ENCODE measurements at regions not wholly inside any gene's neighbourhood (a gene's known extent, or its start where the extent isn't known, plus 50 kb on each side); places are given as distances from the start of the nearest gene placed in this dataset.

GRCh38 chr4:137421796-137422195 lies 110.5 kb downstream of the PCDH18 start:
- TF ChIP-seq CTCF (IDR thresholded peaks at IDR 0.05 in 4 of 5, conservative IDR thresholded peaks at IDR 0.05 in 1 of 5) (no peak), POLR2A (IDR thresholded peaks at IDR 0.05) (no peak)
